ENCODE measurements at regions not wholly inside any gene's neighbourhood (a gene's known extent, or its start where the extent isn't known, plus 50 kb on each side); places are given as distances from the start of the nearest gene placed in this dataset.

DNA sequence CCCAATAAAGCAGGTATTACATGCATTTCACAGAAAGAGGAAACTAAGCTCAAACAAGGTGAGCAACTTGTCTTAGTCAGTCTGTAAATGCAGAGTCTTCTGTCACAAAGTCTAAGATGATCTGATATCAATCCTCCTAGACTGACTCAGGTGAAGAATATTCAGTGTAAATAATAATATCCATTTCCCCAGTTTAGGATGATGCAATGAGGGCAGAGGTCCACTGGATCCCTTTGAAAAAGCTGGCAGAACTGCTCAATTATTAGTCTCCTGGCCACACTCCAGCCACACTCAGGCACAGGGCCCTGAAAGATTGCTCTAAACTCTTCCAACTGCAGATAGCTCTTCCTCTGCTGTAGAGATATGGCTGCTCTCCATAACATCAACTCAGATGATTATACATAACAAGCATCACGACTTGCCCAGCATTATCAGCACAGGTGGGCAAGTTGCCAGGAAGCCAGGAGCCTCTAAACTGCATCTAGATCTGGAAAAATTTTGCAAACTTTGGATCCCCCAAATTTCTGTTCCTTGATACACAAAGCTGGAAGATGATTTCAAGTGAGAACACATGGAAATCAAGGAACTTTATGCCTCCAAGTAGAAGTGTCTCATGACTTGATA is 129.8 kb upstream of the CPNE4 start:
- TF ChIP-seq EZH2 (IDR thresholded peaks at IDR 0.05; ENCODE audit: insufficient read depth, poor library complexity, severe bottlenecking) (no peak), EZH2phosphoT487 (IDR thresholded peaks at IDR 0.05; ENCODE audit: insufficient read depth, low read depth) (no peak)

Data from GM23248 (cell line).